OCI-LY3 (cell line): ENCODE measurements at regions not wholly inside any gene's neighbourhood (a gene's known extent, or its start where the extent isn't known, plus 50 kb on each side); places are given as distances from the start of the nearest gene placed in this dataset.

Experiments
- EZH2phosphoT487 ChIP-seq: fragments of 200-600 bp; shearing (Covaris generic); IDR thresholded peaks from 2 replicates; pipeline ENCODE4 v1.6.1; 2018; ENCODE audit warnings: antibody characterized with exemption, mixed run types, low read depth
- TF ChIP-seq, protein P1 (sequence below): fragments of 200-600, 300-600 bp; sonication (generic); IDR thresholded peaks from 2 replicates; pipeline ENCODE4 v1.5.1; 2014; ENCODE audit warnings: antibody characterized with exemption, low read length, low read depth

- TF ChIP-seq, protein P1, sequence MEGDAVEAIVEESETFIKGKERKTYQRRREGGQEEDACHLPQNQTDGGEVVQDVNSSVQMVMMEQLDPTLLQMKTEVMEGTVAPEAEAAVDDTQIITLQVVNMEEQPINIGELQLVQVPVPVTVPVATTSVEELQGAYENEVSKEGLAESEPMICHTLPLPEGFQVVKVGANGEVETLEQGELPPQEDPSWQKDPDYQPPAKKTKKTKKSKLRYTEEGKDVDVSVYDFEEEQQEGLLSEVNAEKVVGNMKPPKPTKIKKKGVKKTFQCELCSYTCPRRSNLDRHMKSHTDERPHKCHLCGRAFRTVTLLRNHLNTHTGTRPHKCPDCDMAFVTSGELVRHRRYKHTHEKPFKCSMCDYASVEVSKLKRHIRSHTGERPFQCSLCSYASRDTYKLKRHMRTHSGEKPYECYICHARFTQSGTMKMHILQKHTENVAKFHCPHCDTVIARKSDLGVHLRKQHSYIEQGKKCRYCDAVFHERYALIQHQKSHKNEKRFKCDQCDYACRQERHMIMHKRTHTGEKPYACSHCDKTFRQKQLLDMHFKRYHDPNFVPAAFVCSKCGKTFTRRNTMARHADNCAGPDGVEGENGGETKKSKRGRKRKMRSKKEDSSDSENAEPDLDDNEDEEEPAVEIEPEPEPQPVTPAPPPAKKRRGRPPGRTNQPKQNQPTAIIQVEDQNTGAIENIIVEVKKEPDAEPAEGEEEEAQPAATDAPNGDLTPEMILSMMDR = no peak
- TF ChIP-seq EZH2phosphoT487 = no peak
Observed at GRCh38 chr1:238242181-238242580, 351.5 kb upstream of the ZP4 start.
